Neuronal stem cell (in vitro differentiated cells): ENCODE measurements at regions not wholly inside any gene's neighbourhood (a gene's known extent, or its start where the extent isn't known, plus 50 kb on each side); places are given as distances from the start of the nearest gene placed in this dataset.

Source experiments
- DNase-seq: peaks from one replicate; pipeline ENCODE4 v3.0.0-alpha.2; 2013; ENCODE audit warnings: low spot score
- H2AFZ ChIP-seq: one replicate; pipeline ENCODE4 v1.6.1; 2013; ENCODE audit warnings: mild to moderate bottlenecking, low read length, inconsistent platforms
- H2AK5ac ChIP-seq: 2 replicates; pipeline ENCODE4 v1.6.1; 2013; ENCODE audit warnings: low read depth, mild to moderate bottlenecking, inconsistent platforms, low read length, moderate library complexity, mixed read lengths
- H2BK120ac ChIP-seq: 2 replicates; pipeline ENCODE4 v1.6.1; 2013; ENCODE audit warnings: low read depth, mild to moderate bottlenecking, inconsistent platforms, low read length, moderate library complexity, mixed read lengths
- H2BK12ac ChIP-seq: one replicate; pipeline ENCODE4 v1.6.1; 2013; ENCODE audit warnings: low read length, inconsistent platforms
- H2BK15ac ChIP-seq: 2 replicates; pipeline ENCODE4 v1.6.1; 2013; ENCODE audit warnings: mild to moderate bottlenecking, low read length, inconsistent platforms, mixed read lengths
- H2BK5ac ChIP-seq: one replicate; pipeline ENCODE4 v1.6.1; 2013; ENCODE audit warnings: inconsistent platforms, mild to moderate bottlenecking, low read length, moderate library complexity
- H3K14ac ChIP-seq: one replicate; pipeline ENCODE4 v1.6.1; 2013; ENCODE audit warnings: low read length, inconsistent platforms
- H3K18ac ChIP-seq: 2 replicates; pipeline ENCODE4 v1.6.1; 2013; ENCODE audit warnings: low read length, inconsistent platforms
- H3K23ac ChIP-seq: 2 replicates; pipeline ENCODE4 v1.6.1; 2013; ENCODE audit warnings: low read depth, mild to moderate bottlenecking, mixed read lengths, low read length, inconsistent platforms; ENCODE audit not compliant: poor library complexity
- H3K27ac ChIP-seq: replicated peaks from 3 replicates; pipeline ENCODE4 v1.5.1; 2013; ENCODE audit warnings: low read length, inconsistent platforms
- H3K27me3 ChIP-seq, 3 experiments: 2 replicates each; pipeline ENCODE4 v1.6.1; 2013; ENCODE audit warnings: low read length in 3 of 3, mild to moderate bottlenecking in 2 of 3, inconsistent platforms in 1 of 3, low read depth in 1 of 3, mixed read lengths in 1 of 3, moderate library complexity in 1 of 3; ENCODE audit not compliant: control insufficient read depth in 3 of 3, insufficient read depth in 3 of 3
- H3K36me3 ChIP-seq, 2 donors: replicated peaks in 1 of 2; 2 replicates each; pipeline ENCODE4 v1.6.1; 2013; ENCODE audit warnings: low read length in 2 of 2; ENCODE audit not compliant: control insufficient read depth in 2 of 2, insufficient read depth in 2 of 2
- H3K4ac ChIP-seq: 2 replicates; pipeline ENCODE4 v1.6.1; 2013; ENCODE audit warnings: inconsistent platforms, mild to moderate bottlenecking, low read length, moderate library complexity
- H3K4me1 ChIP-seq, 2 donors: 1 replicate in 1 of 2; 2 replicates in 1 of 2; pipeline ENCODE4 v1.6.1; 2013; ENCODE audit warnings: low read length in 2 of 2, low read depth in 1 of 2; ENCODE audit not compliant: control insufficient read depth in 2 of 2, insufficient read depth in 1 of 2
- H3K4me2 ChIP-seq: one replicate; pipeline ENCODE4 v1.6.1; 2013; ENCODE audit warnings: mild to moderate bottlenecking, low read length, inconsistent platforms; ENCODE audit not compliant: insufficient read depth, poor library complexity, severe bottlenecking
- H3K4me3 ChIP-seq, 2 donors: 2 replicates each; pipeline ENCODE4 v1.5.1; 2013; ENCODE audit warnings: low read length in 2 of 2, mild to moderate bottlenecking in 2 of 2, inconsistent platforms in 1 of 2, moderate library complexity in 1 of 2
- H3K79me1 ChIP-seq: one replicate; pipeline ENCODE4 v1.6.1; 2013; ENCODE audit warnings: low read depth, mild to moderate bottlenecking, inconsistent platforms, low read length, moderate library complexity
- H3K9ac ChIP-seq: one replicate; pipeline ENCODE4 v1.6.1; 2013; ENCODE audit warnings: mild to moderate bottlenecking, low read depth, low read length, inconsistent platforms; ENCODE audit not compliant: poor library complexity
- H3K9me3 ChIP-seq, 2 donors: replicated peaks in 1 of 2; 2 replicates each; pipeline versions ENCODE3 to v1.6.1; 2013; ENCODE audit warnings: low read length in 2 of 2, mild to moderate bottlenecking in 2 of 2, inconsistent platforms in 1 of 2, low read depth in 1 of 2, mixed read lengths in 1 of 2, moderate library complexity in 1 of 2; ENCODE audit not compliant: control insufficient read depth in 2 of 2, insufficient read depth in 1 of 2
- H4K8ac ChIP-seq: one replicate; pipeline ENCODE4 v1.6.1; 2013; ENCODE audit warnings: low read depth, mild to moderate bottlenecking, inconsistent platforms, low read length, moderate library complexity
- H4K91ac ChIP-seq: one replicate; pipeline ENCODE4 v1.6.1; 2013; ENCODE audit warnings: low read length, low read depth, mild to moderate bottlenecking, inconsistent platforms; ENCODE audit not compliant: poor library complexity
- WGBS, 2 donors: extraction: QIAGEN DNeasy Blood & Tissue Kit; methylation state at CpG; one replicate each; pipeline ENCODE4 v1.1.7; 2013; ENCODE audit warnings: missing lambda C conversion rate in 2 of 2, mixed read lengths in 1 of 2; ENCODE audit not compliant: insufficient read length in 2 of 2, insufficient replicate concordance in 1 of 2; ENCODE audit errors: extremely low coverage in 2 of 2; 5-methylcytosine and 5-hydroxymethylcytosine counted together

DNA sequence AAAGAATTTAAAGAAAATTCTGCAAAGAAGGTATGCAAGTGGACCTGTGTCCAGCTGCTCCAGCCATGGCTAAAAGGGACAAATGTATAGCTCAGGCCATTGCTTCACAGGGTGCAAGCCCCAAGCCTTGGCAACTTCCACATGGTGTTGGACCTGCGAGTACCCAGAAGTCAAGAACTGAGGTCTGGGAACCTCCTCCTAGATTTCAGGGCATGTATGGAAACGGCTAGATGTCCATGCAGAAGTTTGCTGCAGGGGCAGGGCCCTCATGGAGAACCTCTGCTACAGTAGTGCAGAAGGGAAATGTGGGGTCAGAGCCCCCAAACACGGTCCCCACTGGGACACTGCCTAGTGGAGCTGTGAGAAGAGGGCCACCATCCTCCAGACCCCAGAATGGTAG lies 284.0 kb upstream of the RAB6C start:
- Histone ChIP-seq H3K9ac (no peak overlapping the region), H3K4me1 (no peaks in the 10 kb centered on the region), H4K91ac (no peak overlapping the region), H2BK120ac (no peak overlapping the region), H3K4ac (no peak overlapping the region), H2AK5ac (no peak overlapping the region), H2BK15ac (no peak overlapping the region), H2BK5ac (no peak overlapping the region), H3K9me3 (no peaks in the 10 kb centered on the region), H3K4me2 (no peak overlapping the region), H3K14ac (no peak overlapping the region), H3K23ac (no peak overlapping the region), H4K8ac (no peak overlapping the region), H3K18ac (no peak overlapping the region), H3K4me3 (no peak overlapping the region), H2AFZ (no peak overlapping the region), H2BK12ac (no peak overlapping the region), H3K79me1 (no peaks in the 10 kb centered on the region), H3K27me3 (no peaks in the 10 kb centered on the region), H3K36me3 (no peaks in the 10 kb centered on the region), H3K27ac (no peak overlapping the region)
- no peak for DNase-seq
- no CpG with 5 or more reads among the region's 3 CpGs for WGBS, 2 donors

GRCh38 chr2:129698593-129698992 lies 280.9 kb upstream of the RAB6C start:
- Histone ChIP-seq H3K14ac (no peak overlapping the region), H3K27me3 (no peaks in the 10 kb centered on the region), H3K4me3 (no peak overlapping the region), H3K79me1 (no peaks in the 10 kb centered on the region), H4K8ac (no peak overlapping the region), H2AK5ac (no peak overlapping the region), H3K36me3 (no peaks in the 10 kb centered on the region), H2BK12ac (no peak overlapping the region), H2AFZ (no peak overlapping the region), H3K18ac (no peak overlapping the region), H2BK5ac (no peak overlapping the region), H3K27ac (no peak overlapping the region), H3K4me1 (no peaks in the 10 kb centered on the region), H3K4ac (no peak overlapping the region), H3K9ac (no peak overlapping the region), H3K4me2 (no peak overlapping the region), H2BK15ac (no peak overlapping the region), H2BK120ac (no peak overlapping the region), H3K23ac (no peak overlapping the region), H3K9me3 (no peaks in the 10 kb centered on the region), H4K91ac (no peak overlapping the region)
- no CpG with 5 or more reads among the region's 3 CpGs for WGBS, 2 donors
- no peak for DNase-seq

GRCh38 chr2:129699781-129700573 lies 279.5 kb upstream of the RAB6C start:
- H2BK120ac ChIP-seq: no peak overlapping the region
- H3K4me2 ChIP-seq: no peak overlapping the region
- no peak overlapping the region for H4K91ac ChIP-seq
- no CpG with 5 or more reads among the region's 10 CpGs for WGBS, 2 donors
- H2AK5ac ChIP-seq: no peak overlapping the region
- no peak overlapping the region for H3K14ac ChIP-seq
- no peaks in the 10 kb centered on the region for H3K9me3 ChIP-seq
- H2AFZ ChIP-seq: no peak overlapping the region
- no peak overlapping the region for H3K4me3 ChIP-seq
- no peak overlapping the region for H3K18ac ChIP-seq
- DNase-seq: no peak
- H3K9ac ChIP-seq: no peak overlapping the region
- no peak overlapping the region for H2BK12ac ChIP-seq
- H3K27me3 ChIP-seq: no peaks in the 10 kb centered on the region
- H3K4me1 ChIP-seq: no peaks in the 10 kb centered on the region
- no peak overlapping the region for H2BK5ac ChIP-seq
- H3K36me3 ChIP-seq: no peaks in the 10 kb centered on the region
- no peak overlapping the region for H3K23ac ChIP-seq
- H3K79me1 ChIP-seq: no peaks in the 10 kb centered on the region
- H4K8ac ChIP-seq: no peak overlapping the region
- no peak overlapping the region for H3K4ac ChIP-seq
- H2BK15ac ChIP-seq: no peak overlapping the region
- H3K27ac ChIP-seq: no peak overlapping the region

GRCh38 chr2:129702416-129703176 lies 276.9 kb upstream of the RAB6C start:
- Histone ChIP-seq H3K36me3 (no peaks in the 10 kb centered on the region), H2BK12ac (no peak overlapping the region), H3K27me3 (no peaks in the 10 kb centered on the region), H4K91ac (no peak overlapping the region), H3K79me1 (no peaks in the 10 kb centered on the region), H2BK5ac (no peak overlapping the region), H3K27ac (no peak overlapping the region), H2AK5ac (no peak overlapping the region), H3K4me1 (no peaks in the 10 kb centered on the region), H2BK120ac (no peak overlapping the region), H3K4me2 (no peak overlapping the region), H3K9me3 (no peaks in the 10 kb centered on the region), H3K9ac (no peak overlapping the region), H3K14ac (no peak overlapping the region), H3K23ac (no peak overlapping the region), H3K4ac (no peak overlapping the region), H2BK15ac (no peak overlapping the region), H4K8ac (no peak overlapping the region), H3K18ac (no peak overlapping the region), H2AFZ (no peak overlapping the region), H3K4me3 (no peak overlapping the region)
- WGBS, 2 donors: no CpG with 5 or more reads among the region's 4 CpGs
- DNase-seq: no peak
